Dedifferentiated amniotic fluid mesenchymal stem cell (primary cell): ENCODE measurements at regions not wholly inside any gene's neighbourhood (a gene's known extent, or its start where the extent isn't known, plus 50 kb on each side); places are given as distances from the start of the nearest gene placed in this dataset.
"Not testable (repeated sequence)": the region's sequence is repeated elsewhere in the genome, so short reads cannot be mapped to it uniquely, and the experiment has no call there.

ENCODE experiments used
- DNase-seq: peaks from one replicate; pipeline ENCODE4 v3.0.0-alpha.2; 2016; ENCODE audit errors: extremely low spot score

DNA sequence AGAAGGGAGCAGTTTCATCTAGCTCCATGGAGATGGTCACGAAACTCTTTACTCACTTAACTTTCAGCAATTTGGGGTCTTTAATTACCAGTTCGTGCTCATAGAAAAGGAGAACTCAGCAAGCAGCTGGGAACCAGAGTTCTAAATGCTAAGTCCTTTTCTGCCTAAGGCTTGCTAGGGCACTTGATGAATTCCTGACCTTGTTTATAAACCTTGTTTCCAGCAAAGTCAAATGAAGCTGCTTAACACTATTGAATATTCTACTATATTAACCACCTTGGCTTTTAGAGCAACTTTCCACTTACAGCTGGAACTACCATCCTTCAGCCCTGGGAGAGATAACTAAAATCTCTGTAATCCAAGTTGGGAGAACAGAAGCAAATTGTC is 79.5 kb upstream of the TSC22D2 start:
- no peak for DNase-seq

- no peak for DNase-seq
Observed at GRCh38 chr3:150327678-150328653, 80.1 kb upstream of the TSC22D2 start.

GRCh38 chr3:150324788-150325187 is 83.3 kb upstream of the TSC22D2 start:
- DNase-seq: no peak

DNA sequence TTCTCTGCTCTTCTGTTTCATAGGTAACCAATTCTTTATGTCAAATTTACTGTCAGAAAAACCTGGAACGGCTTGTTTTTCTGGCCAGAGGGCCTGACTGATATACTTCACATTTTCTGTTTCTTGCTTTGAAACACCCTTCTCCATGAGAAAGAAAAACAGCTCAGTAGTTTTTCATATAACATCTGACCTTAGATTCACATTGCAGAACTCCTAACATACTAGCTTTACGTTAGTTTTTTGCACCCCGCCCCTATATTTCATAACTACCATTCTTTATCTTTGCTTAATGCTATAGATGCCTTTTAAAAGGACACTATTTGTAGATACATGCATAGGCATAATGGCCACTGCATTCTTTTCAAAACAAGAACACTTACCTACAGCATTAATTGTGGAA is 83.9 kb upstream of the TSC22D2 start:
- no peak for DNase-seq

- DNase-seq: no peak
Observed at GRCh38 chr3:150323770-150324169, 84.3 kb upstream of the TSC22D2 start.

GRCh38 chr3:150323091-150323490 is 85.0 kb upstream of the TSC22D2 start:
- not testable (repeated sequence) for DNase-seq

- not testable (repeated sequence) for DNase-seq
Observed at GRCh38 chr3:150320971-150321370, 87.1 kb upstream of the TSC22D2 start.

GRCh38 chr3:150319900-150320299 is 88.2 kb upstream of the TSC22D2 start:
- DNase-seq: peak; percentile 78

- DNase-seq: no peak
Observed at GRCh38 chr3:150317469-150317868, 90.6 kb upstream of the TSC22D2 start.

- DNase-seq: no peak
Observed at GRCh38 chr3:150315721-150316120, 92.4 kb upstream of the TSC22D2 start.

- no peak for DNase-seq
Observed at GRCh38 chr3:150314248-150315004, 93.7 kb upstream of the TSC22D2 start.

DNA sequence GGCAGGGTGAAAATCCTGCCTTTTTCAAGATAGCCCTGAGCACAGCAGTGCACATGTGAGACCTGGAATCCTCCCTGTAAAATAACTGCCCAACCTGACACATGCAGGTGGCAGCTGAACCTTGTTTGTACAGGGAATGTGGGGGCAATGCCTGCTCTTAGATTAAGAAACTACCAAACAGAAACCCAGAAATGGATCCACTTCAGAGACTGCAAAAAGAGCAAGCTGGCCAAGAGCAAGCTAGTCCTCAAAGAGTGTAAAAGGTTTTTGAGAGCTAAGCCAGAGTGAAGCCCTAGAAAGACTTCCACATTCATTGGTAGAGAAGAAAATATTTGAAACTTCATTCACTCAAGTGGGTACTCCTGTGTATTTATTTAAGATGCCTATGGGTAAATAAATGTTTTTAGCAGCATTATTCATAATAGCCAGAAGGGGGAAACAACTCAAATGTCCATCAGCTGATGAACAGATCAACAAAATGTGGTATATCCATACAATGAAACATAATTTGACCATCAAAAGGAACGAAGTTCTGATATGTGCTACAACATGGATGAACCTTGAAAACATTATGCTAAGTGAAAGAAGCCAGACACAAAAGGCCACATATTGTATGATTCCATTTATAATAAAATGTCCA is 96.0 kb upstream of the TSC22D2 start:
- no peak for DNase-seq

DNA sequence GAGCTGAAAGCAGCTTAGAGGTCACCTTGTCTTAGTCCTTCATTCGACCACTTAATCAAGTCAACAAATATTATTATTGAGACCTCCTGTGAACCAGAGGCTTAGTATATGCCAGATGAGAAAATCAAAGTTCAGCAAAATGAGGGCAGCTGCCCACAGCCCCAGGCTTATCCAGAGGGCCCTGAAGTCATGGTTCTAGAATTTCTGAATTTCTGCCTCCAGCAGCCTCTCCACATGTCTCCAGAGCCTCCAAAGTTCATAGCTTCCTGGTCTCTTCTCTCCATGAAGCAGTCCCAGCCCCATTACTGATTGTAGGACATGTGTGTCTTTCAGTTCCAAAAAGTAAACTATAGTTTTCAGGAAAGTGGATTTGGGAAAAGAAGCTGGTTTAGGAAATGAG is 96.9 kb upstream of the TSC22D2 start:
- no peak for DNase-seq

- DNase-seq: no peak
Observed at GRCh38 chr3:150309557-150309956, 98.5 kb upstream of the TSC22D2 start.

- DNase-seq: no peak
Observed at GRCh38 chr3:150309257-150309542, 98.9 kb upstream of the TSC22D2 start.

- DNase-seq: no peak
Observed at GRCh38 chr3:150308481-150309256, 99.4 kb upstream of the TSC22D2 start.

DNA sequence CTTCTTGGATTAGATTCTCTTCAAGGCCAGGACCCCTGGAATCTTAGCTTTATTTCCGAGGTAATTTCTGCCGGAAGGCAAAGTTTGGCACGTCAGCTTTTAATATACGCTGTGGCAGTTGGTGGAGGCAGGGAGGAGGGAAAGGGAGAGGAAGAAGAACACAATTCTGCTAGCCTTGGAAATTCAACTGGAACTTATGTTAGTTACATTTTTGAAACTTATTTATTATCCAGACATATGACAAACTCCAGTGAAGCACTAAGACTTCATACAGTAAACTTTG is 100.1 kb upstream of the TSC22D2 start:
- no peak for DNase-seq

- no peak for DNase-seq
Observed at GRCh38 chr3:150307311-150308036, 100.6 kb upstream of the TSC22D2 start.

DNA sequence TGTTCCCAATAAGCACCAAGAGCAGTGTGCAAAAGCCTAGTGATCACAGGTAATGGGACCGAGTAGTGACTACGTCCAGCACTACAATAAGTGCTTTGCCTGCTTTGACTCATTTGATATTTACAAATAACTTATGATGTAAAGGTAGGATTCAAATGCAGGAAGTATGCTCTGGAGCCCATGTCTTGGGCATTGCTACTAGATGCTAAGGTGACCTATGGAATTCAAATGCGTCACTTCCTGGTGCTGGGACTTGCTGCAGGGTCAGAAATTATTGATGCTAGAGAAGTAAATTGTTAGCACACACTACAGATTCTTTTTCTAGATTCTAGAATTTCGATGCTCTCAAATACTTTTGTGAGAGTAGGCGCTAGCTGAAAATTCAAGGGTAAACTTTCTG is 101.2 kb upstream of the TSC22D2 start:
- no peak for DNase-seq

- no peak for DNase-seq
Observed at GRCh38 chr3:150306083-150306482, 102.0 kb upstream of the TSC22D2 start.

DNA sequence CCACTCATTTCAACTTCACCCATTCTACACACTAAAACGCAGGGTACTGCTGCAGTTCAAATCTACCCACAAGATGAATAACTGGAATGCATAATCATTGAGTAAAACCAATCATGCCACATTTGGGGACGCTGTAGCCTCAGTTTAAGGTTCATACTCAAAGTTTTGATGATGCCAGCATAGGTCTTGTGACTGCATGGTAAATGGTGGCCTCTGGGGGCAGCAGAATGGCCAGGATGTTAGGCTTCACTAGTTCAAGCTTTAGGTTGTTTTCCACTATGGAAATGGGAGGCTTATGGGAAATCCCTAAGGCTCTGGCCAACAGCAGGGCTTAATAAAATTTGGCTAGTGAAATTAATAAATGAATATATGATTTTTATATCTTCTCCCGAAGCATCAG is 104.3 kb upstream of the TSC22D2 start:
- DNase-seq: no peak
